ENCODE measurements at regions not wholly inside any gene's neighbourhood (a gene's known extent, or its start where the extent isn't known, plus 50 kb on each side); places are given as distances from the start of the nearest gene placed in this dataset.

- DNase-seq (ENCODE audit: low read depth), result no peak
- no peak for TF ChIP-seq CTCF (IDR thresholded peaks at IDR 0.05; ENCODE audit: insufficient read depth, low read depth, low read length, missing control alignments)
- H3K4me3 ChIP-seq (ENCODE audit: low read length), result no peak overlapping the region
Measured at GRCh38 chr1:78231894-78232293, 186.1 kb downstream of the GIPC2 start.

- H3K4me3 ChIP-seq (ENCODE audit: low read length), result no peak overlapping the region
- no peak for DNase-seq (ENCODE audit: low read depth)
- no peak for TF ChIP-seq CTCF (IDR thresholded peaks at IDR 0.05; ENCODE audit: insufficient read depth, low read depth, low read length, missing control alignments)
Measured at GRCh38 chr1:78232630-78233029, 186.9 kb downstream of the GIPC2 start.

- DNase-seq (ENCODE audit: low read depth), result no peak
- no peak for TF ChIP-seq CTCF (IDR thresholded peaks at IDR 0.05; ENCODE audit: insufficient read depth, low read depth, low read length, missing control alignments)
- H3K4me3 ChIP-seq (ENCODE audit: low read length), result no peak overlapping the region
Measured at GRCh38 chr1:78234496-78234895, 188.7 kb downstream of the GIPC2 start.

GRCh38 chr1:78236716-78237115 lies 190.9 kb downstream of the GIPC2 start:
- H3K4me3 ChIP-seq (ENCODE audit: low read length), result no peak overlapping the region
- peak; percentile 44 for DNase-seq (ENCODE audit: low read depth)
- TF ChIP-seq CTCF (IDR thresholded peaks at IDR 0.05; ENCODE audit: insufficient read depth, low read depth, low read length, missing control alignments), result no peak

GRCh38 chr1:78237364-78237916 lies 191.7 kb downstream of the GIPC2 start:
- H3K4me3 ChIP-seq (ENCODE audit: low read length), result no peak overlapping the region
- TF ChIP-seq CTCF (IDR thresholded peaks at IDR 0.05; ENCODE audit: insufficient read depth, low read depth, low read length, missing control alignments), result no peak
- peak; percentile 95 for DNase-seq (ENCODE audit: low read depth)

GRCh38 chr1:78240191-78240590 lies 194.4 kb downstream of the GIPC2 start:
- TF ChIP-seq CTCF (IDR thresholded peaks at IDR 0.05; ENCODE audit: insufficient read depth, low read depth, low read length, missing control alignments), result no peak
- no peak for DNase-seq (ENCODE audit: low read depth)
- no peak overlapping the region for H3K4me3 ChIP-seq (ENCODE audit: low read length)

- DNase-seq (ENCODE audit: low read depth), result no peak
- TF ChIP-seq CTCF (IDR thresholded peaks at IDR 0.05; ENCODE audit: insufficient read depth, low read depth, low read length, missing control alignments), result no peak
- H3K4me3 ChIP-seq (ENCODE audit: low read length), result no peak overlapping the region
Measured at GRCh38 chr1:78240755-78241154, 195.0 kb downstream of the GIPC2 start.

All from epithelial cell of esophagus (primary cell).